T-helper 2 cell treated with Interferon-gamma antibody and Interleukin-4, amounts not matched to agents 5 μg/mL and 100 μg/mL, for 36 hours (primary cell): ENCODE measurements at regions not wholly inside any gene's neighbourhood (a gene's known extent, or its start where the extent isn't known, plus 50 kb on each side); places are given as distances from the start of the nearest gene placed in this dataset.

Experiments
- DNase-seq: peaks from one replicate; pipeline ENCODE4 v3.0.0; 2021; ENCODE audit warnings: low spot score
- H3K27ac Mint-ChIP-seq: one replicate; pipeline ENCODE4 v1.8.0; 2021; ENCODE audit warnings: mild to moderate bottlenecking, mixed read lengths
- H3K27me3 Mint-ChIP-seq: one replicate; pipeline ENCODE4 v1.8.0; 2021; ENCODE audit warnings: low read depth, mixed read lengths
- H3K36me3 Mint-ChIP-seq: one replicate; pipeline ENCODE4 v1.8.0; 2021; ENCODE audit warnings: low read depth, mixed read lengths
- H3K4me1 Mint-ChIP-seq: one replicate; pipeline ENCODE4 v1.8.0; 2021; ENCODE audit warnings: low read depth, mixed read lengths
- H3K4me3 Mint-ChIP-seq: one replicate; pipeline ENCODE4 v1.8.0; 2022; ENCODE audit warnings: mild to moderate bottlenecking, moderate library complexity, mixed read lengths
- H3K9me3 Mint-ChIP-seq: one replicate; pipeline ENCODE4 v1.8.0; 2021; ENCODE audit warnings: mixed read lengths

DNA sequence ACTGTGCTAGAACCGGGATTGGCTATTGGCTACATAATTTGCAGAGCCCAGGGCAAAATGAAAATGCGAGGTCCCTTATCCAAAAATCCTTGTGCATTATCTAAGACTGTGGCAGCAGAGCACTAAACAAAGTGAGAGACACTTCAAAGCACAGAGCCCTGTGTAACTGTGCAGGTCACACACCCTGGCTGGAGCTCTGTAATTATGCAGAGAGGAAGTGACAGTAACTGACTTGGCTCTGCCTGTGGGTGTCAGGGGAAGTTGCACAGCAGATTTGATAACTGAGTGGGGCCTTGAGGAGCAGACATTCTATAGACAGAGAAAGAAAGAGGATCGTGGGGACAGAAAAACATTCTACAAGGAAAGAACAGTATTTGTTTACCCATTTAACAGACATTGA is 173.5 kb upstream of the FMR1 start:
- H3K4me3 Mint-ChIP-seq = peak overlapping the region; percentile 56

GRCh38 chrX:147739196-147739595 is 172.5 kb upstream of the FMR1 start:
- Mint-ChIP-seq H3K36me3 (no peaks in the 10 kb centered on the region), H3K27me3 (no peaks in the 10 kb centered on the region), H3K9me3 (no peaks in the 10 kb centered on the region), H3K4me3 (no peak overlapping the region), H3K4me1 (peaks cover 8% of the 10 kb centered on the region), H3K27ac (no peak overlapping the region)
- DNase-seq = no peak

More for the DNA sequence above, 173.5 kb upstream of the FMR1 start:
- Mint-ChIP-seq H3K36me3 (no peaks in the 10 kb centered on the region), H3K4me1 (peaks cover 8% of the 10 kb centered on the region), H3K27me3 (no peaks in the 10 kb centered on the region), H3K9me3 (no peaks in the 10 kb centered on the region), H3K27ac (peak overlapping the region; percentile 82)
- DNase-seq = no peak

- DNase-seq = no peak
- H3K9me3 Mint-ChIP-seq = no peaks in the 10 kb centered on the region
- peaks cover 4% of the 10 kb centered on the region for H3K27me3 Mint-ChIP-seq
- H3K4me1 Mint-ChIP-seq = peaks cover 12% of the 10 kb centered on the region
- no peak overlapping the region for H3K4me3 Mint-ChIP-seq
- H3K27ac Mint-ChIP-seq = no peak overlapping the region
- no peaks in the 10 kb centered on the region for H3K36me3 Mint-ChIP-seq
Observed at GRCh38 chrX:147741776-147742175, 169.9 kb upstream of the FMR1 start.

GRCh38 chrX:147749308-147749707 is 162.4 kb upstream of the FMR1 start:
- DNase-seq = no peak
- Mint-ChIP-seq H3K4me3 (no peak overlapping the region), H3K36me3 (no peaks in the 10 kb centered on the region), H3K27ac (no peak overlapping the region), H3K27me3 (peaks cover 8% of the 10 kb centered on the region), H3K9me3 (no peaks in the 10 kb centered on the region), H3K4me1 (peaks cover 4% of the 10 kb centered on the region)

- H3K9me3 Mint-ChIP-seq = no peaks in the 10 kb centered on the region
- H3K27me3 Mint-ChIP-seq = peaks cover 5% of the 10 kb centered on the region
- no peak overlapping the region for H3K27ac Mint-ChIP-seq
- H3K36me3 Mint-ChIP-seq = no peaks in the 10 kb centered on the region
- DNase-seq = no peak
- peaks cover 5% of the 10 kb centered on the region for H3K4me1 Mint-ChIP-seq
- H3K4me3 Mint-ChIP-seq = no peak overlapping the region
Observed at GRCh38 chrX:147757750-147758149, 154.0 kb upstream of the FMR1 start.

DNA sequence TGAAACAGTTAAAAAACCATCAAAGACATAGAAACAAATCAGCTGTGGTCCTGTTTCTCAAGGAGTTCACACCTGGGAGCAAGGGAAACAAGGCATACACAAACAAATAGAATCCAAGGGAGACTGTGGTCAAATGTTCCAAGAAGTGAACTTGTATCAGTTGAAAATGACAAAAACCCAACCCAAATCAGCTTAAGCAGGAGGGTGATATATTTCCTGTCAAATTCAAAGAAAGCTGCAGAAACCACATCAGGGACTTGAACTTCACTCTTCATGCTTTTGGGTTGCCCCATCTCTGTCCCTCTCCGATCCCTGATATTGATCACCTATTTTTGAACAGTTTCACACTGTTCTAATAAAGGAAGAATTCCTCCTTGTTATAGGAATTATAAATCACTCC is 148.6 kb upstream of the FMR1 start:
- no peaks in the 10 kb centered on the region for H3K9me3 Mint-ChIP-seq
- H3K27me3 Mint-ChIP-seq = no peaks in the 10 kb centered on the region
- H3K27ac Mint-ChIP-seq = no peak overlapping the region
- H3K36me3 Mint-ChIP-seq = no peaks in the 10 kb centered on the region
- DNase-seq = no peak
- H3K4me1 Mint-ChIP-seq = peaks cover 12% of the 10 kb centered on the region
- H3K4me3 Mint-ChIP-seq = peak overlapping the region; percentile 29

DNA sequence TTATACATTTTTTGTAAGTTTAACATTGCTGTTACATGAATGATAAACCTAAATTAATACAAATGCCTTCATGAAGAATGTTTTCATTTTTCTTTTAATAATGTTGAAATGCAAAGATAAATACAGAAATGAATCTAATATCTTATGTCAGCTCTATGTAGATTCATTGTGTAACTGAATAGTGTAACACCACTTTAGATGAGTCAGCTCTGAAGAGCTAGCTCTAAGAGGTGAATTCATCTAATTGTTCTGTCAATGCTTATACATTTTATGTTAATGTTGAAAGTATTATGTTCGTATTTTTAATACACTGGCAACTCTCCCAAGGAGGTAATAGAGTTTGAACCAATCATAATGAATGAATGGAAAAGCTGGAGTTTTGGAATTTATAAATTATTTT is 146.9 kb upstream of the FMR1 start:
- DNase-seq = no peak
- H3K27ac Mint-ChIP-seq = no peak overlapping the region
- H3K9me3 Mint-ChIP-seq = no peaks in the 10 kb centered on the region
- H3K4me1 Mint-ChIP-seq = peaks cover 11% of the 10 kb centered on the region
- H3K4me3 Mint-ChIP-seq = no peak overlapping the region
- no peaks in the 10 kb centered on the region for H3K36me3 Mint-ChIP-seq
- no peaks in the 10 kb centered on the region for H3K27me3 Mint-ChIP-seq

DNA sequence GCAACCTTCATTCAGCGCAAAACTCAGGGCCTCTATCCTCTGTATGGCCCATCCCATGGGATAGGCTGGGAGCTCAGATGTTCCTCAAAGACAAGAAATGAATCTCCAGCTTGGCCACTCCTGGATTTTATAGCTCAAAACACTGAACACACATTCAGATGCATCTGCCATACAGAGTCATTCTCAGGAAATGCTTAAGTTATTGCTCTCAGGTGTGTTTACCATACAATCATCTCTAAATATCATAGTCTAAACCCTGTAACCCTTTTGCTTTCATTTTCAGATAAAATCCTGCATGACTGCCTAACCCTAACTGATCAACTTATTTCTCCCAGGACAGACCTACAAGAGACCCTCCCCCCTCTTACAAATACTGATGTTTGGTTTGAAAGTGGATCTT is 140.9 kb upstream of the FMR1 start:
- Mint-ChIP-seq H3K4me1 (peaks cover 2% of the 10 kb centered on the region), H3K27me3 (no peaks in the 10 kb centered on the region), H3K36me3 (no peaks in the 10 kb centered on the region)

GRCh38 chrX:147776988-147777387 is 134.7 kb upstream of the FMR1 start:
- H3K27ac Mint-ChIP-seq = no peak overlapping the region
- H3K36me3 Mint-ChIP-seq = no peaks in the 10 kb centered on the region
- H3K4me1 Mint-ChIP-seq = no peaks in the 10 kb centered on the region
- no peak for DNase-seq
- H3K4me3 Mint-ChIP-seq = no peak overlapping the region
- H3K27me3 Mint-ChIP-seq = peaks cover 5% of the 10 kb centered on the region
- H3K9me3 Mint-ChIP-seq = no peaks in the 10 kb centered on the region

More for the DNA sequence above, 140.9 kb upstream of the FMR1 start:
- H3K9me3 Mint-ChIP-seq = no peaks in the 10 kb centered on the region
- no peak overlapping the region for H3K27ac Mint-ChIP-seq
- no peak for DNase-seq
- H3K4me3 Mint-ChIP-seq = no peak overlapping the region

DNA sequence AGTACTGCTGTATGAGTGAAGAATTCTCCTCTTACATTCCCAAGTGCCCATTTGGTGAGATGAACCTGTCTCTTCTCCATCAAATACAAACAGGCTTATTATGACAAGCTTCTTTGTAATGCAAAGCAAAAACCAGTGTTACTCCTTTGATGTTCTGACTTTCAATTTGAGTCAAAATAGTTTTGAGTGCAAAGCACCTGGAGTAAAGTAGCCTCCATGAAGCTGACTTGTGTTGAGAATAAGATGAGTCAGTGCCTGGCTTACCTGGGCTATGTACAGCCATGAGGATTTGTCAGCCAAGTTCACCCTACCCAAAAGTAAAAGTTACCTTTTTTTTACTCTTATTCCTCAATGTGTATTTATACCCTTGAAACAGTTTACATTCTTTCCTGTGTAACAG is 132.5 kb upstream of the FMR1 start:
- no peak for DNase-seq
- H3K27me3 Mint-ChIP-seq = peaks cover 5% of the 10 kb centered on the region
- H3K4me3 Mint-ChIP-seq = no peak overlapping the region
- H3K9me3 Mint-ChIP-seq = no peaks in the 10 kb centered on the region
- no peak overlapping the region for H3K27ac Mint-ChIP-seq
- H3K36me3 Mint-ChIP-seq = no peaks in the 10 kb centered on the region
- H3K4me1 Mint-ChIP-seq = no peaks in the 10 kb centered on the region

- H3K27ac Mint-ChIP-seq = no peak overlapping the region
- no peak overlapping the region for H3K4me3 Mint-ChIP-seq
- DNase-seq = no peak
- peaks cover 5% of the 10 kb centered on the region for H3K27me3 Mint-ChIP-seq
- H3K9me3 Mint-ChIP-seq = no peaks in the 10 kb centered on the region
- H3K36me3 Mint-ChIP-seq = no peaks in the 10 kb centered on the region
- no peaks in the 10 kb centered on the region for H3K4me1 Mint-ChIP-seq
Observed at GRCh38 chrX:147781844-147782243, 129.9 kb upstream of the FMR1 start.

DNA sequence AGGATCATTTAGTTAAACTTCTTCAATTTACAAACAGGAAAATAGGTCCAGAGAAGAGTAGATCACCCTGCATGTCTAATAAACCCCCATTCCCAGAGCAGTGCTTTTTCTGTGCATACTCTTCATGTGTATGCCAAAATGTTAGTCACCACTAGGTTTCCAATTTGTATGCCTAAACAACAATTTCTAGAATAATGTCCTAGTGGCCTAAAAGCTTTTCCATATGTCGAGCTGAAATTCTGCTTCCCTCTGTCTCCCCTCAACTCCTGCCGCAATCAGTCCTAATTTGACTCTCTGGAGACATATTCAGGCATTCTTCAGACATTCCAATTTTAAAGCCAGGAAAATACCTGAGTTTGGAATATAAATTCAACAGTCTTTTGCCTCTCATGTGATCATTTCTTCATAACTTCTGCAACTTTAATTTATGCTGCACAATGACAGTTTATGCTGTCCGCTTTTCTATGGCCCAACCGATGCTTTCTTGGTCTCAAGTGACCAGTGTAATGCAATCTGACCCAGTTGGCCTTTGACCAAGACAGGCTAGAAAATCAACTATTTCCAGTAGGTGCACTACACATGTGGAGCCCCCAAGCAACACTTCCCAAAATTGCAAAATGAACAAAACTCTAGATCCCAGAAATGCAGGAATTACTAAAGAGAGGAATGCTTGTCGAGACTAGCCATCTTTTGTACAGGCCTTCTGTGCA is 122.9 kb upstream of the FMR1 start:
- DNase-seq = no peak
- Mint-ChIP-seq H3K9me3 (no peaks in the 10 kb centered on the region), H3K36me3 (no peaks in the 10 kb centered on the region), H3K4me3 (no peak overlapping the region), H3K27ac (no peak overlapping the region), H3K4me1 (no peaks in the 10 kb centered on the region), H3K27me3 (no peaks in the 10 kb centered on the region)

- H3K27ac Mint-ChIP-seq = no peak overlapping the region
- no peak for DNase-seq
- H3K36me3 Mint-ChIP-seq = no peaks in the 10 kb centered on the region
- no peaks in the 10 kb centered on the region for H3K27me3 Mint-ChIP-seq
- H3K4me3 Mint-ChIP-seq = no peak overlapping the region
- no peaks in the 10 kb centered on the region for H3K4me1 Mint-ChIP-seq
- no peaks in the 10 kb centered on the region for H3K9me3 Mint-ChIP-seq
Observed at GRCh38 chrX:147800663-147801062, 111.1 kb upstream of the FMR1 start.

DNA sequence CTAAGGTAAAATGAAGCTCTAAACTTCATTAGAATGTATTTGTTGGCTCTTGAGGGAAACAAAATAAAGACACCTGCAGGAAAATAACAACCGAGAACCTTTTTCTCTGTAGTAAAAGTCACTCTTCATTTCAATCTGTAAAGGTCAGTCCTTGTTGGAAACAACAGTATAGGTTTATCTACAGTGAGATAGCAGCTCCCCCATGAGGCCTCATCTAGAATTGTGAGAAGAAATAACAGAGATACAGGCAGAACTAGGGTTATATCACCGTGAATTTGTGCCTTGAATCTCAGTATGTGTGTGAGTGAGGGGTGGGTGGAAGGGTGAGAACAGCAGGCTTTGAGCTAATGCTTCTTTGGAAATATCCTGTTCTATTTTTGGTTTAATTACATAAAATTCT is 107.8 kb upstream of the FMR1 start:
- no peaks in the 10 kb centered on the region for H3K9me3 Mint-ChIP-seq
- no peak overlapping the region for H3K27ac Mint-ChIP-seq
- no peaks in the 10 kb centered on the region for H3K36me3 Mint-ChIP-seq
- H3K27me3 Mint-ChIP-seq = no peaks in the 10 kb centered on the region
- H3K4me1 Mint-ChIP-seq = no peaks in the 10 kb centered on the region
- no peak for DNase-seq
- no peak overlapping the region for H3K4me3 Mint-ChIP-seq

GRCh38 chrX:147811803-147812202 is 99.9 kb upstream of the FMR1 start:
- no peak overlapping the region for H3K4me3 Mint-ChIP-seq
- H3K36me3 Mint-ChIP-seq = no peaks in the 10 kb centered on the region
- H3K27me3 Mint-ChIP-seq = no peaks in the 10 kb centered on the region
- no peaks in the 10 kb centered on the region for H3K4me1 Mint-ChIP-seq
- no peak for DNase-seq
- no peak overlapping the region for H3K27ac Mint-ChIP-seq
- H3K9me3 Mint-ChIP-seq = no peaks in the 10 kb centered on the region
